ENCODE measurements at regions not wholly inside any gene's neighbourhood (a gene's known extent, or its start where the extent isn't known, plus 50 kb on each side); places are given as distances from the start of the nearest gene placed in this dataset.
"Not testable (repeated sequence)": the region's sequence is repeated elsewhere in the genome, so short reads cannot be mapped to it uniquely, and the experiment has no call there.

DNA sequence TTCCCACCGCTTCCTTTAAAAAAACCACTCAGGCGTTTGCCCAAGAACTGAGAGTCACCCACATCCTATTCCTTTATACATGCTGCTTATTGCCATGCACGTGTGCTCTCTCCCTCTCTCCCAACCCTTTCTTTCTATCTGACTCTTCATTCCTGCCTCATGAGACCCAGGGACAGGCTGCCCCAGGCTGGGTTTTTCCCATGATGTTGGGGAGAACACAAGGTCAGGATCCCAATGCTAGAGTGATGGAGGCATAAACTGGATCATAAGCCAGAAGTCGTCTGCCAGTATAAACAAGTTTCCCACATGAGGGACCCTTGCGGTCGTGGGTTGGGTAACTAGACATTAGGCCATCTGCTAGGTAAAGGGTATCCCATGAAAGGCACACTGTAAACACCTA is 64.9 kb downstream of the CD2 start:
- DNase-seq = no peak

- peak; percentile 94 for DNase-seq
Measured at GRCh38 chr1:116820369-116820768, 66.1 kb downstream of the CD2 start.

DNA sequence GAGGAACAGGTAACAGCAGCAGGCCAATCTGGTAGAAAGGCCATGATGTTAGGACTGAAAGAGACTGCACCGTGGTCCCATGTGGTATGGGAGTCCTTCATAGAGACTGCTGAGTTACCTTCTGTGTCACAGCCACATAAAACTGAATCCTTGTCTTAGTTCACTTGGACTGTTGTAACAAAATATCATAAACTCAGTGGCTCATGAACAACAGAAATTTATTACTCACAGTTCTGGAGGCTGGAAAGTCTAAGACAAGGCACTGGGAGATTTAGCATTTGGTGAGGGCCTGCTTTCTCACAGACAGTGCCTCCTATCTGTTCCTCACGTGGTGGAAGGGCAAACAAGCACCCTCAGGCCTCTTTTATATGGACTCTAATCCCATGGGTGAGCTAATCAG is 67.5 kb downstream of the CD2 start:
- DNase-seq = no peak

DNA sequence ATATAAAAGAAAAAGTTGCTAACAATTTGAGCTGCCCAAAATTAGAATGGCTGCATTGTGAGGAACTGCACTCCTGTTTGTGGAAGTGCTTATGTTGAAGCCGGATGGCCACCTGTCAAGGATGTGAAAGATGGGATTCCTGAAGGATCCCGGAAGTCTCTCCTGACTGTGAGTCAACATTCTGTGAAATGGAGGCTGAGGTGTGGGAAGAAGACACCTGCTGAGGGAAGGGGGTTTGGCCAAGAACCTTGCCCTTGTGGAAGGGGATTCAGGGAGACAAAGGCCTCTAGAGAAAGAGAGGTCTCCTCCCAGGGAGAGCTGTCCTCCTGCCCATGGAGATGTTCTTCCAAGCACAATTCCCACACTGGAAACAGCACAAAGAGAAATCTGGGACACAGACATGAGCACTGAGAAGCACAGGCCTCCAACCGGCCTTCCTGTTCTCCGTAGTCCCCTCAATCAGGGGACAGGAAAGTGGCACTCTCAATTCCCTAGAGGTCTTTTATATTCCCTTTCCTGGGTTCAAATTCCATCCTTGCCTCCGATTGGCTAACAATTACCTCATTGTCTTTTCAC is 70.5 kb downstream of the CD2 start:
- DNase-seq = peak; percentile 72 to 76

DNA sequence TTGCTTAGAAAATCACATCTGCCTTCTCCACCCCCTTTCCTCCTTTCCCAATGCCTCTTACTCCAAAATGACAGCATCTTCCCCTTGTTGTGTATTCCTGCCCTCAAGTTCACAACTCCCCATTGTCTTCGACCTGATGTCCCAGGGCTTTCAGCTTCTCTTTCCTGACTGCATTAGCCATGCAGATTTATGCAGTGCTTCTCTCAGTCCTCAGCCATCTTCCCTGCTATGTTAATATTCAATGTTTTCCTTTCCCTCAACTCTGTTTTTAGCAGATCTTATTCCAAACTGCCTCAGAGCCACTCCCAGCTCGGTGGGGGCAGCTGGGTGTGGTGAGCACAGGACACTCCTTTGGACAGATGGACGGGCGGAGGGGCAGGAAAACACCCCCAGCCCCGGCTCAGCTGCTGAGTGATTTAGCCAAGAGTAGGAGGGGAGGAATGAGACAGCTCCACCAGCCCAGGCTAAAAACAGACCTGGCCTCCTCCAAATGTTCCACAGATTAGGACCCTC is 71.0 kb downstream of the CD2 start:
- DNase-seq = peak; percentile 84

DNA sequence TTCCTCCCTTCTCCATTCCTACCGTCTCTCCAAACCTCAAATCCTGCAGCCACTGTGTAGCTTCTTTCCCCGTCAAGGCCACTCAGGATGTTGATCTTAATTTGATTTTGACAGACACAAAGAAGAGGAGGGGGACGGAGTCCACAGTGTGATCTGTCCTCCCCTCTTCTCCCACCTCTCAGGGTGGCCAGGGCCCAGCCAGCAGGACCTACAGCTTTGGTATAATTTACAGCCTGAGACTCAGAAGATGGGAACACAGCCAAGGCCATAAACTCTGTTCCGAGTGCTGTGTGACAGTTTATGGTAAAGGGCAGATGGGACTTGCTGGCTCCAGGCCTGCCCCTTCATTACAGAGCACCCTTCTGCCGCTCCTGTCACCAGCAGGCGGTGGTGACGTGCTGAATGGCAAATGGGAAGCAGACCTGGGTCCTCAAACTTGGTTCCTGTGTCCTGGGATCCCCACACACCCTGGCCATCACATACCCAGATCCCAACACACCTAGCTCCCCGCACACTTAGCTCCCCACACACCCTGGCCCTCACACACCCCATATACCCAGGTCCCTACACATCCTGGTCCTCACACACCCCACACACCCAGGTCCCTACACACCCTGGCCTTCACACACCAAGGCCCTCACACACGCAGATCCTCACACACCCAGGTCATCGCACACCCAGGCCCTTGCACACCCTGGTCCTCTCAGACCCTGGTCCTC is 71.6 kb downstream of the CD2 start:
- peak; percentile 97 for DNase-seq

DNA sequence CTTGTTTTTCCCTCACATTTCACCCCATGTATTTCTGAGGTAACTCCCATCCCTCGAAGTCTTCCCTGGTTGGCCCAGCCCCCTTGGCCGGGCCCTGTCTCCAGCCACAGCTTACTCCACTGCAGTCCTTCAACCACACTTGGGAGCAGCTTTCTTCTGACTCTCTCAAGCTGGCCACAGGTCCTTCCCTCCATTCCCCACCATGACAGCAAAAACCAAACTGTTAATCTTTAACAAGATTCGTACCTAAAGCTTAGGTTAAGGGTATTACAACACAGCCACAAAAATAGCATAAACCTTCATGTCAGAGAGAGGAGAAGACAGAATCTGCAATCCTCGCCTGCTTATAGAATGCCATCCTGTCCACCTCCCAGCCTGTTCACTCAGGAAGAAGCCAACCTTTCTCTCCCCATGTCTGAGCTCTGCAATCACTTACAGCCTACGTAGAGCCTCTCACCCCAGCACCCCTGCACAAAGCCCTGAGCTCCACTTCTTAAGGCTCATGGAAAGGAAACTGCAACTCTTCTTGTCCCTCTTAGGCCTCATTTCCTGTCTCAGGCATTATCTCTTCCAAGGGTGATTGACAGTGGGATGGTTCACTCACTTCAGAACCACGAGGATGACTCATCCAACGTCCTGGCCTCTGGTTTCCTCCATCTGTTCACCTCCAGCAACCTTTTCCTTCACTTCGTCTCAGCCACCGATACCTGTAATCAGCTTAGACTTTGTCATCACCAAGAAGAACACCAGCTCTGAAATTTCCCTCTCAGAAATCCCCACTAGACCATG is 72.8 kb downstream of the CD2 start:
- DNase-seq = peak; percentile 14 to 36

GRCh38 chr1:116827607-116828105 is 73.4 kb downstream of the CD2 start:
- DNase-seq = no peak

GRCh38 chr1:116832308-116832931 is 77.3 kb upstream of the PTGFRN start:
- DNase-seq = no peak

DNA sequence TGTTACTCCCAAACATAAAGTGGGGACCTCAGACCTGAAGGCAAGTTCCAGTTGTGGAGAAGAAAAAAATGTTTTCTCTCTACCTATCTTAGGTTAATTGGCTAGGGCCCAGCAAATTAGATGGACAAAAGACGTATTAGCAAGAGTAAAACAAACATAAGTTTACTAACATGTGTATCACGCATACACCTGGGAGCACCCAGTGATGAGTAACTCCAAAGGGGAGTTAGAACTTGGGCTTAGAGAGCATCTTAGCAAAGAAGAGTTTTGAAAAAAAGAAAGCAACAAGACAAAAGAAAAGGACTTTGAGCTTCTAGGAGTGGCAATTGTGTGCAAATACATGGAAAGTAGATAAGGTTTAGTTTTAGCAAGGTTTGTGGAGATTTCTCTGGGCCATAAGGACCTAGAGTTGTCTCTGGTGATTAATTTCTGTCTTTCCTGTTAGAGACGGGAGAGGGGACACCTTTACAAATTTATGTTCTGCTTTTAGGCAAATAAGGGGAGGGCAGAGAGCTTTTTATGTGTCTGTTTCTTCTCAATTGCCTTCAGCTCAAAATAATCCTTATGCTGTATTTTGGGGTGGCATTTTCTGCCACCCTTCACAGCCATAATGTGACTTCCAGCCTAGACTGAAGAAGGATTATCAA is 76.7 kb upstream of the PTGFRN start:
- no peak for DNase-seq

DNA sequence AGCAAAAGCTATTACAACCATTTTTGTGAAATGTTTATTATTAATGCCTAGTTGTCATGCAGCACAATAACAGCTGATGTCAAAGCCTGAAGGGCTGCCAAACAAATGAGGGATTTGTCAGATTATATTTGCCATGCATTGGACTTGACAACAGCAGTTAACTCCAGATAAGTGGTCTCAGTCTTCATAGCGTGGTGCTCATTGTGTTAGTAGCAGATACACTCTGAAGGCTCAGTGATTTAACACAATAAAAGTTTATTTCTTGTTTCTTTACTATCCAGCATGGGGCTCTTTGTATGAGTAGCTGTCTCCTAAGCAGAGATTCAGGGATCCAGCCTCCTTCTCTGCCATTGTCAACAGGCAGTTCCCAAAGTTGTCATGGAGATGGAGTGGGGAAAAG is 76.0 kb upstream of the PTGFRN start:
- no peak for DNase-seq

- no peak for DNase-seq
Measured at GRCh38 chr1:116834595-116834994, 75.1 kb upstream of the PTGFRN start.

DNA sequence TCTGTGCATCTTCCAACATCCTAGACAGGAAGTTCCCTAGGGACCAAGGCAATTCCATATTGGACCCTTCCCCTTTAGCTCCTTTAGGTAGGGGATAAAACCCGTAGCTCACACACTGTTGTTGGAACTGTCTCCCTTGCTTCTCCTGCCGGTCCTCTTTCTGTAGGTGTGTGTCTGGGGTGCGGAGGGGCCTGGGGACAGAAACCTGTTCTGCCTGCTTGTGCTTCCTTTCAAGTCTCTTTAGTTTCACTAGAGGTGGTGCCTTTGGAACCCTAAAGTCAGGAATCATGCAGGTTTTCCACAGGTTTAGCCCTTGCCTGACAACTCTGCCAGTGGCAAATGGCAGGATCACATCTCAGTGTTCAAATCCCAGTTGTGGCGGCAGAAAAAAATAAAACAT is 74.6 kb upstream of the PTGFRN start:
- DNase-seq = no peak

GRCh38 chr1:116836099-116836498 is 73.6 kb upstream of the PTGFRN start:
- DNase-seq = no peak

GRCh38 chr1:116841569-116842344 is 68.0 kb upstream of the PTGFRN start:
- no peak for DNase-seq

- no peak for DNase-seq
Measured at GRCh38 chr1:116842654-116843053, 67.1 kb upstream of the PTGFRN start.

DNA sequence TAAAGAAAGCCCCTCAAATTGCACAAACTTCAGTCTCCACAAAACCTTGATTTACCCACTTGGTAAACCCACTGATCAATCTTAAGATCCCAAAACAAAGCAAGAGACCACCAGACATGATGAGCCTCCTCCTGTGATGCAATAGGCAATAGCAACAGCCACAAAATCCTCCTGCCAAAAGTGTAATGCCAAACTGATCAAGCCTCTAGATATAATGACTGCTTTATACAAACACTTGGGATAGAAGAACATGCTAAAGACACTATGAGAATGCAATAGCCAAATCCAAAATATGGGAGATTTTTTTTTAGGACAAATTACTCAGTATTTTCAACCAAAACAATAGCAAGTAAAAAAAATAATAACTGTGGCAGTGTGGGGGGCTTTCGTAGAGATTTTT is 64.9 kb upstream of the PTGFRN start:
- no peak for DNase-seq

GRCh38 chr1:116847190-116847589 is 62.5 kb upstream of the PTGFRN start:
- DNase-seq = no peak

- no peak for DNase-seq
Measured at GRCh38 chr1:116847688-116848531, 61.8 kb upstream of the PTGFRN start.

DNA sequence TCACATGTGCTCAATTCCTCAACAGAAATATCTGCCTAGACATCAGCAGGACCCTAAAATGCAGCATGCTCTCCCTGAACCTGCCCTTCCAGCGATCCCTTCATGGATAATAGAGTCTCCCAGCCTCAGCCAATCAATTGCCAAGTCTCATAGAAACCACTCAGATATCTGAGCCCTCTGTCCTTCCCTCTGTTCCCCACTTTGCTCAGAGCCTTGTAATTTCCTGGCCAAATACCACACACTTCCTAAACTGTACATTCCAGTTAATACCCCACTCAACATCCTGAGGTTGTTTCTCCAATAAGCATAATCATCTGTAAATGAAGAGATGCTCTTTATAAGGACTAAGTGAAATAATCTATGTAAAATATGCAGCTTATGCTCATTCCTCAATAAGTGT is 59.3 kb upstream of the PTGFRN start:
- DNase-seq = no peak

- DNase-seq = not testable (repeated sequence)
Measured at GRCh38 chr1:116851189-116851588, 58.5 kb upstream of the PTGFRN start.

All from SHP77 (cell line).